Stimulated activated naive CD8-positive, alpha-beta T cell treated with anti-CD3 and anti-CD28 coated beads, Interleukin-15, Interleukin-2, amounts not matched to agents 100 ng/mL and 50 ng/mL, for 24 hours (primary cell): ENCODE measurements at regions not wholly inside any gene's neighbourhood (a gene's known extent, or its start where the extent isn't known, plus 50 kb on each side); places are given as distances from the start of the nearest gene placed in this dataset.

Source experiments
- H3K27ac Mint-ChIP-seq: one replicate; pipeline ENCODE4 v1.8.0; 2021; ENCODE audit warnings: mild to moderate bottlenecking, mixed read lengths
- H3K27me3 Mint-ChIP-seq: one replicate; pipeline ENCODE4 v1.8.0; 2021; ENCODE audit warnings: mixed read lengths
- H3K36me3 Mint-ChIP-seq: one replicate; pipeline ENCODE4 v1.8.0; 2021; ENCODE audit warnings: low read depth, mixed read lengths
- H3K4me1 Mint-ChIP-seq: one replicate; pipeline ENCODE4 v1.8.0; 2021; ENCODE audit warnings: low read depth, mixed read lengths
- H3K4me3 Mint-ChIP-seq: one replicate; pipeline ENCODE4 v1.8.0; 2021; ENCODE audit warnings: mild to moderate bottlenecking, mixed read lengths
- H3K9me3 Mint-ChIP-seq: one replicate; pipeline ENCODE4 v1.8.0; 2021; ENCODE audit warnings: mixed read lengths

DNA sequence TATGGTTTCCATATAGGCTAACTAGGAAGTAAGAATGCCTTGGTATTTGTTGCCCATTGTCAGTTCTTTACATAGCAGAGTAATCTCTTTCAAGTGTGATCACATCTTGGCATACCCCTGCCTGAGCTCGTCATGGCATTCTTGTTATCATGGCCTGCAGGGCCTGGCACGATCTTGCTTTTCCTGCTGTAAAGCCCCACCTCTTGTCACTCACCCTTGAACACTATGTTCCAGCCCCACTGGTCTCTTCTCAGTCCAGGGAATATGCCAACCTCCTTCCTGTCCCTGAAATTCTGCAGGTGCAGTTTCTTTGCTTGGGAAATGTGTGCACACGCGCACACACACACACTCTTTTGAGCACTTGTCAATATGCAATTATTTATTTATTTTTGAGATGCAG, 250.2 kb upstream of the DMRT1 start:
- peaks cover 10% of the 10 kb centered on the region for H3K4me1 Mint-ChIP-seq
- H3K9me3 Mint-ChIP-seq: no peaks in the 10 kb centered on the region

DNA sequence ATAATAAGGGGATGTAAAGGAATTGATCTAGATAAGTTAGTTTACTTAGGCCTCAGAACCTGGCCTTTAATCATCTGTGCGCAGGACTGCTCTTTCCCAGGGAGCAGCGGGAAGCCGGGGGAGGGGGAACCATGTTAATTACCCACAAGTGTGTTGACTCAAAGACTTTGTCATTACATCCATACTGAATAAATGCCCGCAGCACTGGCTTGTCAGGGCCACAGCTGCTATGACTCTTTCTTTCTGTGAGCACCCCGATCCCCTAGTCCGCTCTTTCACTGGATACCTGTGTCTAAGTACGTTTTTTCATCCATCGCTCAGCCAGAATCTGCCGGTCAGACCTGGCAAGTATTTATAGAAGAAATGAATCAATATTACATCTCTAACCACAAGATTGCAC, 249.3 kb upstream of the DMRT1 start:
- no peaks in the 10 kb centered on the region for H3K36me3 Mint-ChIP-seq
- H3K27me3 Mint-ChIP-seq: no peaks in the 10 kb centered on the region
- H3K4me1 Mint-ChIP-seq: peaks cover 10% of the 10 kb centered on the region
- H3K9me3 Mint-ChIP-seq: no peaks in the 10 kb centered on the region
- H3K27ac Mint-ChIP-seq: no peak overlapping the region
- H3K4me3 Mint-ChIP-seq: no peak overlapping the region

More for the DNA sequence above, 250.2 kb upstream of the DMRT1 start:
- no peak overlapping the region for H3K27ac Mint-ChIP-seq
- no peaks in the 10 kb centered on the region for H3K36me3 Mint-ChIP-seq
- no peak overlapping the region for H3K4me3 Mint-ChIP-seq
- H3K27me3 Mint-ChIP-seq: no peaks in the 10 kb centered on the region

DNA sequence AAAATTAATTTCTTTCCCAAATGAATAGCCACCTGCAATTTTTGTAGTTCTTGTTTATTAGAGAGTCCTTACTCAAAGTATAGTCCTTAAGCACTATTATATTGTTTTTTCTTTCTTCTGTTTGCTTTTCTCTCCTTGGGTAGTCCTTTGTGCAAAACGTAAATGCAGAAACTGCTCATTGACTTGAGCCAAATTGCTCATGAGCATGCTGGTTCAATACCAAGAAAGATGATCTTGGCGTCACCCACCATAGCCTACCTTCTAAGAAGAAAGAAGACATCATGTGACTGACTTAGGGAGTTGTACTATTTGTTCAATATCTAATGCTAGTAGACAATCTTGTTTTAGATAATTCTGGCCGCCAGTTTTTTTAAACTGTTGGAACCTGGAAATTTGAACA, 248.8 kb upstream of the DMRT1 start:
- Mint-ChIP-seq H3K27me3 (no peaks in the 10 kb centered on the region), H3K4me3 (no peak overlapping the region), H3K36me3 (no peaks in the 10 kb centered on the region), H3K9me3 (no peaks in the 10 kb centered on the region), H3K4me1 (peaks cover 10% of the 10 kb centered on the region), H3K27ac (no peak overlapping the region)

DNA sequence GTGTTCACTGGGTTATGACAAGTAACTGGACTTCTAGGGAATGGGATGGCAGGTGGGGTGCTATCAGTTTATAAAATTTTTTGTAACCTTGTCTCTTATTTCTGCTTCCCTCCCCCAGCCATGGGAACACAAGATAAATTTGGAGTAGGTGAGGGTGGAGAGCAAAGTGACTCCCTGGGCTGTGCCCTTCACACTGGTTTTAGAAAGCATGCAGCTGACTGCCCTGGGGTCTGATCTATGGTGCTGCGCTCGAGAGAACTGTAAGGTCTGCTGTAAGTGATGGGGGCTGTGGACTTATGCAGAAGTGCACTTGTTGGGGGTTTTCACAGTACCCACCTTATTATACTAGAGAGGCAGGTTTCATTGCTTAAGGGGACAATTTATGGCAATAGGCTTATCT, 247.7 kb upstream of the DMRT1 start:
- H3K27ac Mint-ChIP-seq: no peak overlapping the region
- no peak overlapping the region for H3K4me3 Mint-ChIP-seq
- no peaks in the 10 kb centered on the region for H3K27me3 Mint-ChIP-seq
- H3K9me3 Mint-ChIP-seq: no peaks in the 10 kb centered on the region
- H3K36me3 Mint-ChIP-seq: no peaks in the 10 kb centered on the region
- peaks cover 10% of the 10 kb centered on the region for H3K4me1 Mint-ChIP-seq

DNA sequence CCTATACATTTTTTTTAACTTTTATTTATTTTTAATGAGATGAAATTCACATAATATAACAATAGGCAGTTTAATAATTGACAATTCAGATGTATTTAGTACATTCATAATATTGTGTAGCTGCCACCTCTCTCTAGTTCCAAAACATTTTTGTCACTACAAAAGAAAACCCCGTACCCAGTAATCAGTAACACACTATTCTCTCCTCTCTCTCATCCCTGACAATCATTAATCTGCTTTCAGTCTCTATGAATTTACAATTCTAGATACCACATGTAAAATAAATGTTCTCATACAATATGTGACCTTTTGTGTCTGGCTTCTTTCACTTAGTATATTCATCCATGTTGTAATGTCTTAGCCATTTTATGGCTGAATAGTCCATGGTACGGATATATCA, 244.8 kb upstream of the DMRT1 start:
- H3K27ac Mint-ChIP-seq: no peak overlapping the region
- no peaks in the 10 kb centered on the region for H3K36me3 Mint-ChIP-seq
- no peak overlapping the region for H3K4me3 Mint-ChIP-seq
- no peaks in the 10 kb centered on the region for H3K4me1 Mint-ChIP-seq
- no peaks in the 10 kb centered on the region for H3K9me3 Mint-ChIP-seq
- peaks cover 4% of the 10 kb centered on the region for H3K27me3 Mint-ChIP-seq

DNA sequence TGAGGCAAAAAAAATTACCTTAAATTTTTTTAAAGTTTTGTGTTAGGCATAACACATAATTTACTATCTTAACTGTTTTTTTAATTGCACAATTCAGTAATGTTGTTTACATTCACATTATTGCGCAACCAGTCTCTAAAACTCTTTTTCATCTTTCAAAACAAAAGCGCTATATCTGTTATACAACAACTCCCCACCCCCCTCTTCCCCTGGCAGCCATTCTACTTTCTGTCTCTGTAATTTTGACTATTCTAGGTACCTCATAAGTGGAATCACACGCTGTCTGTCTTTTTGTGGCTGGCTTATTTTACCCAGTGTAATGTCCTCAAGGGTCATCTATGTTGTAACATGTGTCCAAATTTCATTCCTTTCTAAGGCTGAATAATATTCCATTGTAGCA, 241.5 kb upstream of the DMRT1 start:
- no peaks in the 10 kb centered on the region for H3K9me3 Mint-ChIP-seq
- no peaks in the 10 kb centered on the region for H3K36me3 Mint-ChIP-seq
- no peaks in the 10 kb centered on the region for H3K4me1 Mint-ChIP-seq
- H3K27ac Mint-ChIP-seq: no peak overlapping the region
- H3K4me3 Mint-ChIP-seq: no peak overlapping the region
- peaks cover 10% of the 10 kb centered on the region for H3K27me3 Mint-ChIP-seq

DNA sequence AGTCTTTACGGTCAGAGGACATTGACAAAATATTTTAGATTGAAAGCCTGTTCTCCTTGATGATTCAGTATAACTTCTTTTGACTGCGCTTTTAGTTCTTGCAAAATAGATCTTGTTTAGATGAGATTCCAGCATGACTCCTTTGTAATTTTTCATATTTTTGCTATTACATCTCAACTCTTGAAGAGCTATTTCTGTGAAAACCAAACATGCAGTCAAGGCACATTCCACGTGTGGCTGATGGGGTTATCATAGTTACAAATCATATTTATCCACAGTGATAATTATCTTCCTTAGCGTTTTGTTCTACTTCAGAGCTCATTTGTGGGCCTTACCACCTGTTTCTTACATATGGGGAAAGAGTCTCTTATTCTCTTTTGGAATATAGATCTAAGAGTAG, 238.8 kb upstream of the DMRT1 start:
- Mint-ChIP-seq H3K4me3 (no peak overlapping the region), H3K36me3 (no peaks in the 10 kb centered on the region), H3K9me3 (no peaks in the 10 kb centered on the region), H3K4me1 (no peaks in the 10 kb centered on the region), H3K27ac (no peak overlapping the region), H3K27me3 (peaks cover 10% of the 10 kb centered on the region)

DNA sequence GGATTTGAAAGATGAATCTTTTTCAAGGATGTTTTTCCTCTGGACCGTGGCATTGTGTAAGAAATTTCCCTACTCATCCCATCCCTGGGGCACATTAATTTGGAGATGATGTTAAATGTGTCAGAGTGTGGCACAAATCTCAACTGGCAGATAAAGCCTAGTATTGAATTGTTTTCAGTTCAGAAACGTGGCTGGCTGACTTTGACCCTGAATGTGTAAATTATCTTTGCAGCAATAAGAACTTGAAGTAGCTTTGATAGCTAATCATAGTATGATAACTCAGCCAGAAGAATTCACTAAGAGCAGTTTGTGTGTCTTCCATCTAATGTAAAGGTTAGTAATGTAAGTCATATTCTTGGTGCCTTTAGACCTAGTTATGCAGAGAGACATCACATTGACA, 238.4 kb upstream of the DMRT1 start:
- no peak overlapping the region for H3K27ac Mint-ChIP-seq
- no peaks in the 10 kb centered on the region for H3K9me3 Mint-ChIP-seq
- H3K27me3 Mint-ChIP-seq: peaks cover 10% of the 10 kb centered on the region
- no peak overlapping the region for H3K4me3 Mint-ChIP-seq
- no peaks in the 10 kb centered on the region for H3K4me1 Mint-ChIP-seq
- no peaks in the 10 kb centered on the region for H3K36me3 Mint-ChIP-seq

DNA sequence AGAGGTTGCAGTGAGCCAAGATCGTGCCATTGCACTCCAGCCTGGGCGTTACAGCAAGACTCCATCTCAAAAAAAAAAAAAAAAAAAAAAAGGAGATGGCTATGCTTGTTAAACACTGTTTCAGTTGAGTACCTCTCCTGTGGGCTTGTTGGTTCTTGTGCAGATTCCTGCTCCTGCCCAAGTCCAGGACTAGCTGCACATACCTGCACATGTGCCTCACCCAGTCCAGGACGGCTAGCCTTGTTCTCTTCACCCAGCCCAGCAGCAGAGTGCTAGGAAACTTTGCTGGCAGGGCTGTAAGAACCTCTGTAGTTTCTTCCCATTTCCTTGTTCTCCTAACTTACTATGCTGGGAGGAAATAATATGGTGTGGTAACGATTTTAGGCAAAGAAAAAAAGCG, 234.1 kb upstream of the DMRT1 start:
- no peaks in the 10 kb centered on the region for H3K9me3 Mint-ChIP-seq
- H3K36me3 Mint-ChIP-seq: no peaks in the 10 kb centered on the region
- peaks cover 4% of the 10 kb centered on the region for H3K27me3 Mint-ChIP-seq
- no peaks in the 10 kb centered on the region for H3K4me1 Mint-ChIP-seq
- H3K27ac Mint-ChIP-seq: no peak overlapping the region
- H3K4me3 Mint-ChIP-seq: no peak overlapping the region

DNA sequence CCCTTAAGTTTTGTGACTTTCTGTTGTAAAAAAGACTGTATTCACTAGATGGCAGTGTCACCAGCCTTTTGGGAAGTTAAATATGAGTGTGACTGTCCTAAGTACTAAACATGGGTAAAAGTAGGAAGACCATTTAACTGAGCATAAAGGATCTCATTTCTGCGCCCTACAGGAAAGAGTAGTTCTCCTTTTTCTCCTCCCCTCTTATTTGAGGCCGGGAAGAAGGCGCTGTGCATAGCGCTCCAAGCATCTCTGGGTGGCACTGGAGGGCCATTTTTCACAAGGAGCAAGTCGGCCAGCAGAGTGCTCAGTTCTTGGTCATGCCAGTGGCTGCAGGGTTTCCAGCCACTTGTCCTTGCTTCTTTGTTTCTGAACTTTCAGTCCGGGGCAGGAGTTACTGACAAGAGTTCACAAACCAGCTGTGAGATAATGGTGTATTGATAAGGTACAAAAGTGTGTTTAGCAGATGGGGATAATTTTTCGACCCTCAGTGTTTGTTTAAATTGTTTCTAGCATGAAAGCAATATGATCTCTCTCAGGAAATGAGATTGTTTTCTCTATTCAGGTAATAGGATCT, 227.6 kb upstream of the DMRT1 start:
- no peaks in the 10 kb centered on the region for H3K27me3 Mint-ChIP-seq

DNA sequence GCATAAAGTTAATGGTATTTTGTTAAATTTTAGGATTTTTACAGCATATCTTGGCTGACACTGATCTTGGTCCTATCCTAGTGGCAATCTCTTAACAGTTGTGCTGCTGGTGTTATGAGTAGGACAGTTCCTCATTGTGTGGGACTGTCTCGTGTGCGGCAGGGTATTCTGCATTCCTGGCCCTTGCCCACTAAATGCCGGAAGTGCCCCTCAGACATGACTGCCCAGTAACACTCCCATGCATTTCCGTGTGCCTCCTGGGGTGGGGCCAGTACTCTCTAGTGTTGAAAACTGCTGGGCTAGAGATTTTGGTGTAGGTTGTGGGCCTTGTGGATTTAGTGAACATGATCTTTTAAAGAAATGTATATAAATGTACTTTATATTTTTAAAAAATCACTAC, 227.1 kb upstream of the DMRT1 start:
- H3K36me3 Mint-ChIP-seq: no peaks in the 10 kb centered on the region
- no peak overlapping the region for H3K27ac Mint-ChIP-seq
- H3K27me3 Mint-ChIP-seq: no peaks in the 10 kb centered on the region
- peaks cover 3% of the 10 kb centered on the region for H3K4me1 Mint-ChIP-seq
- H3K9me3 Mint-ChIP-seq: no peaks in the 10 kb centered on the region
- no peak overlapping the region for H3K4me3 Mint-ChIP-seq

More for the DNA sequence above, 227.6 kb upstream of the DMRT1 start:
- no peak overlapping the region for H3K27ac Mint-ChIP-seq
- H3K9me3 Mint-ChIP-seq: no peaks in the 10 kb centered on the region
- H3K4me1 Mint-ChIP-seq: peaks cover 3% of the 10 kb centered on the region
- H3K4me3 Mint-ChIP-seq: no peak overlapping the region
- no peaks in the 10 kb centered on the region for H3K36me3 Mint-ChIP-seq

DNA sequence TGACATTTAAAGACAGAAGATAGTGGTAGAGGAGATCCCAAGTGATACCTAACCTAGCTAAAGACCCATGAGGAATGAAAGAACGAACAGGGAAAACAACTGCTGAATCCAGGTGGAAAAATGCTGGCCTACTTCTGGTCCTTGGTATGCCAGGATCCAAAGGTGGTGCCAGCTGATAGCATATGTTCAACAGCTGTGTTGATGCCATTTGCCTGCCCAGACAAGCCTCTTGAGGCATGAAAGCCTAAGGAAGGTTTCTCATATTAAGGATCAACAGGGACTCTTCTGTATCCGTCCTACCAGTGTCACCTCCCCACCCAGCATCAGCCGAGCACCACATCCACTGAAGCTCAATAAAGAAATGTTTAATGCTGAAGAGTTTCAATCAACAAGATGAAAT, 225.7 kb upstream of the DMRT1 start:
- H3K27ac Mint-ChIP-seq: no peak overlapping the region
- H3K9me3 Mint-ChIP-seq: no peaks in the 10 kb centered on the region
- peaks cover 3% of the 10 kb centered on the region for H3K4me1 Mint-ChIP-seq
- H3K36me3 Mint-ChIP-seq: no peaks in the 10 kb centered on the region
- H3K4me3 Mint-ChIP-seq: no peak overlapping the region
- H3K27me3 Mint-ChIP-seq: no peaks in the 10 kb centered on the region

DNA sequence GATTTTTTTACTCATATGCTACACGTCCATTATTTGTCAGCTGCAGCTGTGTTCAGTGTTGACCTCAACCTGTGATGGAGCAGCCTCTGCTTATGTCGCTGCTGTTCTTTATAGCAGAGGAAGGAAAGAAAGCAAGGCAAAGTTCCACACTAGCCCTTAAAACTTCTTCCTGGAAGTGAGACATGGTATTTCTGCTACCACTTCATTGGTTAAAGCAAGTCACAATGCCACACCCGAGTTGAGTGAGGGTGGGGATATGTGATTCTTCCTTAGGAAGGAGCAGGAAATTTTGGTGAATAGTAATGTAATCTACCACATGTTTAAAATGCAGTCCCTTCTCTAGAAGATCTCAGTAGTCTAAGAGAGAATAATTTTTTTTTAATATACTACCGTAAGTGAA, 224.8 kb upstream of the DMRT1 start:
- H3K9me3 Mint-ChIP-seq: no peaks in the 10 kb centered on the region
- peaks cover 3% of the 10 kb centered on the region for H3K4me1 Mint-ChIP-seq
- no peaks in the 10 kb centered on the region for H3K36me3 Mint-ChIP-seq
- no peaks in the 10 kb centered on the region for H3K27me3 Mint-ChIP-seq
- no peak overlapping the region for H3K4me3 Mint-ChIP-seq
- no peak overlapping the region for H3K27ac Mint-ChIP-seq

DNA sequence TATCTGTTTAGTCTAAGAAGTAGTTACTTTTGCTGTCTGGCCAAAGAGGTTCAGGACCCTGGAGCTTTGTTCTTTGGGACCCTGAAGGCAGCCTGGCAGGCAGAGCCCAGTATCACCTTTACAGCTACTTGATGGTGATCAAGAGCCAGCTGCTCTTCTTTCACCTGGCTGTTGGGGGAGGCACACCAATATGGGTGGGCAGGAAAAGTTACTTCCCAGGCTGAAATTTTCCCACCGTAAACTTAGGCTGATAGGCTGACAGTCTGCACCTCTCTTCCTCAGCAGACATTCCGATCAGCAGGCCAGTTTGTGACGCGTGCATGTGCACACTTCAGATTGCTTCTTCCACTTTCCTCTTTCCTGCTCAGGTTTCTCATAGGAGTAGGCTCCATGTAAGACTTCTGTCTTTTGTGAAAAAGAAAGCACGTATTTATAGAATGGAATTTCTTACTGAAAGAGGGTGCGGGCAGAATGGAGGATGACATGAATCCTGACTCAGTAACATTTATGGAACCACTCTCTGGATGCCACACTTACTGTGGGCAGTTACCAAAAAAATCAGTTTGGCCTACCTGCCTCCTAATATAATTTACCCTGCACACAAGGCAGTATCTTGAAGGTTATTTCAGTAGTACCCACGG, 223.9 kb upstream of the DMRT1 start:
- H3K4me1 Mint-ChIP-seq: peaks cover 3% of the 10 kb centered on the region
- no peak overlapping the region for H3K27ac Mint-ChIP-seq
- H3K9me3 Mint-ChIP-seq: no peaks in the 10 kb centered on the region
- H3K36me3 Mint-ChIP-seq: no peaks in the 10 kb centered on the region
- H3K4me3 Mint-ChIP-seq: no peak overlapping the region
- peaks cover 3% of the 10 kb centered on the region for H3K27me3 Mint-ChIP-seq

DNA sequence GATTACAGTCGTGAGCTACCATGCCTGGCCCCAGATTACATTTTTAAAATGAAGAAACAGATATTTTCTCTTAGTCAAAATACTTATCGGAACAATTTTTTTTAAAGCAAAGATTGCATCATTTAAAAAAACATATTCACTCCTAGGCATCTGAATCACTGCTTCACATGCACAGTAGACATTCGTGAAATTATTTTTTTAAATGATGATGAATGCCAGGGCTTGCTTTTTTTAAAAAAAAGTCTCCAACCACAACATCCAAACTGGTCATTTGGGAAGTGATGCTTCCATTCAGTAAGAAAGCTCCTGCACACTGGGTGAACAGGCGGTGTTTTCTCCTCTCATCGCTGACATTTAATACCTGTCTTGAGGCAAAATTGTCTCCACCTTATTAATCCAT, 223.0 kb upstream of the DMRT1 start:
- Mint-ChIP-seq H3K36me3 (no peaks in the 10 kb centered on the region), H3K4me1 (peaks cover 3% of the 10 kb centered on the region), H3K9me3 (no peaks in the 10 kb centered on the region), H3K4me3 (no peak overlapping the region), H3K27me3 (peaks cover 3% of the 10 kb centered on the region), H3K27ac (no peak overlapping the region)

DNA sequence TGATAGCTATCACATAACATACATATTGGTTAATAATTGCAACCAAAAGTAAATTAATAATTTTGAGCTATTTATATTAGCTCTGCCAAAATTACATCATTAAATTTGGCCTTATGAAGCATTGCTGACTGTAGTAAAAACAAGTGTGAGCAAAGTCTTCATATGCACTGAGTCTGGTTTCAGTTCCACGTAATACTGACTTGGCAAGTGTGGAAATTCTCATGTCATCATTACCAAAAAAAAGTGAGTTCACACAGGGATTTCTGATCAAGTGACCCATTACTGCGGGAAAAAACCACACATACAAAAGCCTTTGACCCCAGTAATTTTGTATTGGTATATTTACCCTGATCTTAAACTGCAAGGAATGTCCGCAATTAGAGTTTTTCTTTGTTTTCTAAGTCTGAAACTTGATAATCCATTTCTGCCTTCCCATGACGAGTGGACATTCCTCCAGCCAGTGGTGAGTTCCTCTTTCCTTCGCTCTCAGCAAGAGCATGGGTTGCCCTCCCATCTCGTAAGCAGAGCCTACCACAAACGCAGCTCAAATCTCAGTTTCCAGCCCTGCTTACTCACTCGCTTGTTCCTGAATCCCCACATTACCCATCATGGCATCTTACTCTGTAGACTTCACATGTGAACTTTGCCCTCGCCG, 220.2 kb upstream of the DMRT1 start:
- no peaks in the 10 kb centered on the region for H3K4me1 Mint-ChIP-seq
- peaks cover 3% of the 10 kb centered on the region for H3K27me3 Mint-ChIP-seq
- H3K9me3 Mint-ChIP-seq: no peaks in the 10 kb centered on the region
- no peak overlapping the region for H3K27ac Mint-ChIP-seq
- H3K4me3 Mint-ChIP-seq: no peak overlapping the region
- no peaks in the 10 kb centered on the region for H3K36me3 Mint-ChIP-seq
